ENCODE measurements at regions not wholly inside any gene's neighbourhood (a gene's known extent, or its start where the extent isn't known, plus 50 kb on each side); places are given as distances from the start of the nearest gene placed in this dataset.

GRCh38 chr2:156982615-156983014 lies 274.9 kb upstream of the GALNT5 start:
- DNase-seq (ENCODE audit: low read depth, low spot score): no peak
- Histone ChIP-seq H3K9ac (replicated peaks; ENCODE audit: extremely low read depth, insufficient read depth, low read length) (no peak overlapping the region), H3K79me2 (ENCODE audit: control insufficient read depth, insufficient read depth, low read length) (no peaks in the 10 kb centered on the region), H3K9me1 (replicated peaks; ENCODE audit: control insufficient read depth, extremely low read depth, insufficient read depth, low read length) (no peaks in the 10 kb centered on the region), H2AFZ (ENCODE audit: low read depth, low read length) (no peak overlapping the region), H3K27ac (ENCODE audit: insufficient read depth, low read depth, low read length) (no peak overlapping the region), H3K36me3 (ENCODE audit: control insufficient read depth in 2 of 2, extremely low read depth in 1 of 2, insufficient read depth in 2 of 2, low read length in 2 of 2) (no peaks in the 10 kb centered on the region), H3K4me2 (ENCODE audit: insufficient read depth, low read length) (no peak overlapping the region), H4K20me1 (replicated peaks; ENCODE audit: control insufficient read depth, extremely low read depth, insufficient read depth, low read length) (no peaks in the 10 kb centered on the region), H3K4me1 (ENCODE audit: control insufficient read depth, extremely low read depth, insufficient read depth, low read length) (no peaks in the 10 kb centered on the region), H3K27me3 (ENCODE audit: control insufficient read depth in 2 of 2, insufficient read depth in 2 of 2, low read length in 2 of 2) (no peaks in the 10 kb centered on the region), H3K9me3 (replicated peaks; ENCODE audit: control insufficient read depth, insufficient read depth, low read length) (no peaks in the 10 kb centered on the region), H3K4me3 (replicated peaks in 1 of 3; ENCODE audit: insufficient read depth in 1 of 3, low read depth in 1 of 3, low read length in 3 of 3) (no peak overlapping the region)
- BruUV-seq (replicated peaks): no TSS peak
- no peak for FAIRE-seq
- ChIA-PET CTCF (interaction anchor here (1.2 to 1.4 kb wide), 3 partner anchors 24 to 1605 kb away, joined by 3 read pairs; no protein-coding TSS in a partner anchor), POLR2A (no interaction called here)
- dilution Hi-C loops (cut with MboI; ENCODE audit: extremely low pct_ligation_motif_present, low sequenced_read_pairs) (no loop called here), intact Hi-C loops (cut with micrococcal nuclease) (no loop called here)
- TF ChIP-seq MAX (IDR thresholded peaks at IDR 0.05; ENCODE audit: insufficient read depth, insufficient read length): no peak
- no peak for TF ChIP-seq FOS (IDR thresholded peaks at IDR 0.05; ENCODE audit: borderline replicate concordance, insufficient read depth, low read length)
- no peak for TF ChIP-seq CTCF (IDR thresholded peaks at IDR 0.05; ENCODE audit: extremely low read depth in 1 of 2, insufficient read depth in 1 of 2, low read depth in 1 of 2, low read length in 2 of 2)
- no peak for TF ChIP-seq JUN (IDR thresholded peaks at IDR 0.05; ENCODE audit: borderline replicate concordance, insufficient read depth, insufficient read length, low read depth)
- TF ChIP-seq POLR2A (IDR thresholded peaks at IDR 0.05; ENCODE audit: low read depth, low read length): no peak
- TF ChIP-seq GATA2 (IDR thresholded peaks at IDR 0.05; ENCODE audit: insufficient read depth, insufficient read length, low read depth, low read length): no peak
- TF ChIP-seq MYC (IDR thresholded peaks at IDR 0.05; ENCODE audit: low read depth, low read length): no peak
- TF ChIP-seq EZH2 (IDR thresholded peaks at IDR 0.05; ENCODE audit: borderline replicate concordance, low read depth, low read length, severe bottlenecking): no peak
- no peak for TF ChIP-seq POLR2AphosphoS5 (IDR thresholded peaks at IDR 0.05; ENCODE audit: insufficient read depth, low read depth, low read length)

All from endothelial cell of umbilical vein (primary cell).